Hematopoietic multipotent progenitor cell treated with erythropoietin and hydrocortisone succinate and interleukin-3 and kit ligand, for 4 days (in vitro differentiated cells): ENCODE measurements at regions not wholly inside any gene's neighbourhood (a gene's known extent, or its start where the extent isn't known, plus 50 kb on each side); places are given as distances from the start of the nearest gene placed in this dataset.
A peak's percentile ranks its signal among the peaks of the same experiment; 100 is the strongest.

ENCODE experiments used
- DNase-seq: peaks from one replicate; pipeline ENCODE4 v3.0.0-alpha.2; 2015

- no peak for DNase-seq
Observed at GRCh38 chr1:18535391-18536210, 54.9 kb downstream of the KLHDC7A start.

GRCh38 chr1:18536356-18536755 is 55.6 kb downstream of the KLHDC7A start:
- DNase-seq: no peak

- no peak for DNase-seq
Observed at GRCh38 chr1:18536915-18537314, 56.2 kb downstream of the KLHDC7A start.

GRCh38 chr1:18537386-18538306 is 56.9 kb downstream of the KLHDC7A start:
- DNase-seq: no peak

- DNase-seq: no peak
Observed at GRCh38 chr1:18539171-18539570, 58.4 kb downstream of the KLHDC7A start.

- no peak for DNase-seq
Observed at GRCh38 chr1:18540136-18540765, 59.5 kb downstream of the KLHDC7A start.

- DNase-seq: no peak
Observed at GRCh38 chr1:18541046-18541795, 60.5 kb downstream of the KLHDC7A start.

- DNase-seq: no peak
Observed at GRCh38 chr1:18542351-18542750, 61.6 kb downstream of the KLHDC7A start.

GRCh38 chr1:18546026-18546425 is 65.3 kb downstream of the KLHDC7A start:
- no peak for DNase-seq

- DNase-seq: no peak
Observed at GRCh38 chr1:18547460-18547859, 66.7 kb downstream of the KLHDC7A start.

GRCh38 chr1:18548643-18549042 is 67.9 kb downstream of the KLHDC7A start:
- no peak for DNase-seq

GRCh38 chr1:18549106-18549505 is 68.4 kb downstream of the KLHDC7A start:
- DNase-seq: no peak

GRCh38 chr1:18549906-18550305 is 69.2 kb downstream of the KLHDC7A start:
- no peak for DNase-seq

GRCh38 chr1:18552631-18553030 is 71.9 kb downstream of the KLHDC7A start:
- DNase-seq: no peak

- no peak for DNase-seq
Observed at GRCh38 chr1:18553388-18553787, 72.7 kb downstream of the KLHDC7A start.

GRCh38 chr1:18554099-18554498 is 73.4 kb downstream of the KLHDC7A start:
- no peak for DNase-seq

- no peak for DNase-seq
Observed at GRCh38 chr1:18554597-18554996, 73.9 kb downstream of the KLHDC7A start.

GRCh38 chr1:18555036-18555435 is 74.3 kb downstream of the KLHDC7A start:
- no peak for DNase-seq

GRCh38 chr1:18556364-18556763 is 74.3 kb upstream of the PAX7 start:
- DNase-seq: peak; percentile 54

- peak; percentile 10 for DNase-seq
Observed at GRCh38 chr1:18557621-18558465, 72.8 kb upstream of the PAX7 start.

GRCh38 chr1:18560692-18561091 is 70.0 kb upstream of the PAX7 start:
- DNase-seq: no peak

GRCh38 chr1:18561967-18562366 is 68.7 kb upstream of the PAX7 start:
- no peak for DNase-seq
